MCF 10A (cell line): ENCODE measurements at regions not wholly inside any gene's neighbourhood (a gene's known extent, or its start where the extent isn't known, plus 50 kb on each side); places are given as distances from the start of the nearest gene placed in this dataset.

ENCODE experiments used
- BruUV-seq: library from RNA; stranded (reverse); fragments of 400-500 nt; replicated peaks from 2 replicates; lab custom pipeline; 2021; lab: Mats Ljungman, UMichigan
- CTCF ChIA-PET: fragments of 300-600 bp; sonication (Branson Sonifier 250); formaldehyde crosslinking; extraction: SDS; loops from one replicate; lab custom pipeline; 2021; ENCODE audit warnings: antibody characterized with exemption, inconsistent platforms; lab: Yijun Ruan, JAX
- POLR2A ChIA-PET: fragments of 300-600, 350-650 bp; sonication (Branson Sonifier 250); formaldehyde crosslinking; extraction: SDS; loops from one replicate; lab custom pipeline; 2020; ENCODE audit warnings: antibody characterized with exemption, inconsistent platforms; lab: Yijun Ruan, JAX
- DNase-seq: peaks from one replicate; pipeline ENCODE4 v3.0.0-alpha.2; 2018; ENCODE audit not compliant: unreplicated experiment
- H3K27ac Mint-ChIP-seq: one replicate; pipeline ENCODE4 v1.8.0; 2022; ENCODE audit warnings: mild to moderate bottlenecking, low read depth, mixed read lengths; ENCODE audit not compliant: unreplicated experiment
- H3K27me3 Mint-ChIP-seq: one replicate; pipeline ENCODE4 v1.8.0; 2022; ENCODE audit warnings: mixed read lengths; ENCODE audit not compliant: insufficient read depth, unreplicated experiment
- H3K36me3 Mint-ChIP-seq: one replicate; pipeline ENCODE4 v1.8.0; 2022; ENCODE audit warnings: mild to moderate bottlenecking, moderate library complexity, mixed read lengths; ENCODE audit not compliant: insufficient read depth, unreplicated experiment
- H3K4me1 Mint-ChIP-seq: one replicate; pipeline ENCODE4 v1.8.0; 2022; ENCODE audit warnings: mixed read lengths; ENCODE audit not compliant: insufficient read depth, unreplicated experiment
- H3K4me3 Mint-ChIP-seq: one replicate; pipeline ENCODE4 v1.8.0; 2022; ENCODE audit warnings: mild to moderate bottlenecking, moderate library complexity, mixed read lengths; ENCODE audit not compliant: unreplicated experiment
- H3K9me3 Mint-ChIP-seq: one replicate; pipeline ENCODE4 v1.8.0; 2022; ENCODE audit warnings: mixed read lengths; ENCODE audit not compliant: unreplicated experiment
- CTCF ChIP-seq: fragments of 200-600 bp; IDR thresholded peaks from one replicate; pipeline ENCODE4 v1.8.0; 2022; ENCODE audit warnings: antibody characterized with exemption, mild to moderate bottlenecking; ENCODE audit not compliant: unreplicated experiment
- intact Hi-C: fragments of 100-400 bp; cut with micrococcal nuclease; formaldehyde crosslinking; loops from 2 replicates; pipeline ENCODE4 v1.14.1; 2022

- DNase-seq = no peak
- Mint-ChIP-seq H3K36me3 (no peaks in the 10 kb centered on the region), H3K27ac (no peak overlapping the region), H3K9me3 (no peaks in the 10 kb centered on the region), H3K4me1 (no peaks in the 10 kb centered on the region), H3K4me3 (no peak overlapping the region), H3K27me3 (no peaks in the 10 kb centered on the region)
- ChIA-PET CTCF (interaction anchor here (0.8 kb wide), 1 partner anchor 14 kb away, joined by 4 read pairs; no protein-coding TSS in a partner anchor), POLR2A (interaction anchor here (0.6 to 1.0 kb wide), 2 partner anchors 14 to 16 kb away, joined by 3 read pairs; no protein-coding TSS in a partner anchor)
- intact Hi-C loops = no loop called here
- no peak for TF ChIP-seq CTCF
- no TSS peak for BruUV-seq
These were observed 107.8 kb upstream of the SLIT3 start for GRCh38 chr5:169408731-169409130.

DNA sequence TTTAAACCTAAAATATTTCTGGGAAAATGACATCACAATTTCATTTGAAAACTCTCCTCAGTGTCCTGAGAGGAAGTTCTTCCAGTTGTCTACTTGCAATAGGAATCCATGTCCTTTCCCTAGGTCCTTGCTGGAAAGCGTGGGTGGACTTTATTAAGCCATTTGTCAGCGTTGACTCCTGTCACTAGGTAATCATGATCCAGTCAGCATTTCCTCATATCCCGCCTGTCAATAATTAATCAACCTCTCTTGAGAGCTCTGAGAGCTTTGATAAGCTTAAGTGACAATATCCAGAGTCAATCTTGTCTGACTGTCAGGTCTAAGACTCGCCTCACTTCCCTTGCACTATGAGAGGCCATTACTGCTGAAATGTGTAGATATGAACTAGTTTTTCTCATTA lies 107.2 kb upstream of the SLIT3 start:
- CTCF ChIA-PET = interaction anchor here (0.8 kb wide), 1 partner anchor 13 kb away, joined by 4 read pairs; no protein-coding TSS in a partner anchor
- Mint-ChIP-seq H3K36me3 (no peaks in the 10 kb centered on the region), H3K27ac (no peak overlapping the region), H3K4me3 (no peak overlapping the region), H3K27me3 (no peaks in the 10 kb centered on the region), H3K4me1 (no peaks in the 10 kb centered on the region), H3K9me3 (no peaks in the 10 kb centered on the region)
- no TSS peak for BruUV-seq
- no peak for TF ChIP-seq CTCF
- intact Hi-C loops = no loop called here
- POLR2A ChIA-PET = interaction anchor here (1.0 kb wide), 1 partner anchor 13 kb away, joined by 3 read pairs; no protein-coding TSS in a partner anchor
- no peak for DNase-seq

DNA sequence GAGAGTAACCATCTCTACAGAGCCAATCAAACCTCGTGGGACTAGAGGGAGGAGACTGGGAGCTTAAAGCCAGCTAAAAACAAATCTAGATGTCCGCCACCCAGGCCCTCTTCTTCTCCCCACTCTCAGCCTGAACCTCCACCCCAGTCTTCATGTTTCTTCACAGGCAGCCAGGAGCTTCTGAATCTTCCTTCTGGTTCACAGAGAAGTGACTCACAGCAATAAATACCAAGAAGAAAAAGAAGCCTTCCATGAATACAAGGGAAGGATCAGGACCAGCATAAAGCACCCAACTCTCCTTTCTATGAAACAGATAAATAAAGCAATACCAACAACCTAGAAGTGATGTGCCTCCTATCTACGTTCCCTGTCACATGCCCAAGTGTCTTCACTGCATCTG lies 103.3 kb upstream of the SLIT3 start:
- Mint-ChIP-seq H3K9me3 (no peaks in the 10 kb centered on the region), H3K4me1 (no peaks in the 10 kb centered on the region), H3K4me3 (no peak overlapping the region), H3K36me3 (no peaks in the 10 kb centered on the region), H3K27me3 (no peaks in the 10 kb centered on the region), H3K27ac (no peak overlapping the region)
- no peak for DNase-seq
- BruUV-seq = no TSS peak
- intact Hi-C loops = no loop called here
- no peak for TF ChIP-seq CTCF
- ChIA-PET POLR2A (no interaction called here), CTCF (interaction anchor here (1.4 kb wide), 1 partner anchor 15 kb away, joined by 7 read pairs; no protein-coding TSS in a partner anchor)

DNA sequence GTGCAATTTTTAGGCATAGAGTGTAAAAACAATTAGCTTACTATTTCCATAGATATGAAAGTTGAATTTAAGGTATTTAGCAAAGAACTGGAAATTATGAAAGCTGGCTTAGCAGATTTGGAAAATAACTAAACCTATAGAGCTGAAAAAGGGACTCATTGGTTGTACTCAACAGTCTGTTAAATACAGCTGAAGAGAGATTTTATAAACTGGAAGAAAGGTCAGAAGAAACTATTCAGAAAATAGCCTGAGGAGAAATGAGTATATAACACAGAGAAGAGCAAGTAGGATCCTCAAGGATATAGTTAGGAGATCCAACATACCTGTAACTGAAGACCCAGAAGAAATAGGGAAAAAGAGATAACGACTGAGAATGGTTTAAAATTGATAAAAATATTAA lies 97.6 kb upstream of the SLIT3 start:
- peaks cover 7% of the 10 kb centered on the region for H3K9me3 Mint-ChIP-seq
- H3K4me1 Mint-ChIP-seq = peaks cover 6% of the 10 kb centered on the region
- H3K4me3 Mint-ChIP-seq = no peak overlapping the region
- peaks cover 6% of the 10 kb centered on the region for H3K36me3 Mint-ChIP-seq
- no peak overlapping the region for H3K27ac Mint-ChIP-seq
- no TSS peak for BruUV-seq
- ChIA-PET POLR2A (interaction anchor here (1.3 kb wide), 1 partner anchor 20 kb away, joined by 4 read pairs; no protein-coding TSS in a partner anchor), CTCF (interaction anchor here (0.6 kb wide), 2 partner anchors 16 to 20 kb away, joined by 3 to 4 read pairs; no protein-coding TSS in a partner anchor)
- H3K27me3 Mint-ChIP-seq = no peaks in the 10 kb centered on the region
- no peak for DNase-seq
- intact Hi-C loops = no loop called here
- TF ChIP-seq CTCF = no peak
